DOHH2 (cell line): ENCODE measurements at regions not wholly inside any gene's neighbourhood (a gene's known extent, or its start where the extent isn't known, plus 50 kb on each side); places are given as distances from the start of the nearest gene placed in this dataset.

Source experiments
- H3F3A ChIP-seq: fragments of 200-600 bp; sonication (generic), shearing (Covaris generic); 2 replicates; pipeline ENCODE4 v1.6.0; 2016; ENCODE audit warnings: antibody characterized with exemption, mild to moderate bottlenecking; ENCODE audit not compliant: control insufficient read depth, insufficient read depth
- H3K27ac ChIP-seq: fragments of 200-600 bp; sonication (generic); 2 replicates; pipeline ENCODE4 v1.5.1; 2014; ENCODE audit warnings: low read depth, mild to moderate bottlenecking, low read length, moderate library complexity
- H3K27me3 ChIP-seq: fragments of 200-600 bp; sonication (generic); 2 replicates; pipeline ENCODE4 v1.6.1; 2014; ENCODE audit warnings: mild to moderate bottlenecking, low read length, mixed read lengths; ENCODE audit not compliant: control insufficient read depth
- H3K36me3 ChIP-seq: fragments of 200-600 bp; sonication (generic); 2 replicates; pipeline ENCODE4 v1.6.1; 2014; ENCODE audit warnings: mild to moderate bottlenecking, low read length, moderate library complexity, mixed read lengths; ENCODE audit not compliant: control insufficient read depth
- H3K4me1 ChIP-seq: fragments of 200-600 bp; sonication (generic); 2 replicates; pipeline ENCODE4 v1.6.1; 2014; ENCODE audit warnings: mild to moderate bottlenecking, low read length, mixed read lengths; ENCODE audit not compliant: control insufficient read depth
- H3K4me2 ChIP-seq: fragments of 200-600 bp; sonication (generic); 2 replicates; pipeline ENCODE4 v1.6.0; 2014; ENCODE audit warnings: mild to moderate bottlenecking, low read length, moderate library complexity
- H3K4me3 ChIP-seq: fragments of 200-600 bp; sonication (generic); 2 replicates; pipeline ENCODE4 v1.5.1; 2014; ENCODE audit warnings: mild to moderate bottlenecking, low read length, mixed read lengths
- H3K79me2 ChIP-seq: fragments of 200-600 bp; sonication (generic); 2 replicates; pipeline ENCODE4 v1.6.1; 2014; ENCODE audit warnings: mild to moderate bottlenecking, low read length, mixed read lengths; ENCODE audit not compliant: control insufficient read depth
- H3K9me2 ChIP-seq: fragments of 200-600 bp; sonication (generic); replicated peaks from 2 replicates; pipeline ENCODE4 v1.6.1; 2014; ENCODE audit warnings: mild to moderate bottlenecking, low read length, mixed read lengths; ENCODE audit not compliant: control insufficient read depth
- H3K9me3 ChIP-seq: fragments of 200-600 bp; sonication (generic); 2 replicates; pipeline ENCODE4 v1.6.1; 2014; ENCODE audit warnings: antibody characterized with exemption, low read length, mixed read lengths; ENCODE audit not compliant: control insufficient read depth, insufficient read depth
- H4K20me1 ChIP-seq: fragments of 200-600 bp; sonication (generic); 2 replicates; pipeline ENCODE4 v1.6.0; 2014; ENCODE audit warnings: low read depth, mild to moderate bottlenecking, antibody characterized with exemption, low read length, moderate library complexity; ENCODE audit not compliant: control insufficient read depth, insufficient read depth
- EZH2phosphoT487 ChIP-seq: fragments of 200-600 bp; sonication (generic); IDR thresholded peaks from 2 replicates; pipeline ENCODE4 v1.6.1; 2017; ENCODE audit warnings: borderline replicate concordance, mild to moderate bottlenecking, antibody characterized with exemption, low read length, moderate library complexity, mixed read lengths
- TF ChIP-seq, protein P1 (sequence below): fragments of 200-600 bp; sonication (generic); IDR thresholded peaks from one replicate; pipeline ENCODE4 v1.5.1; 2014; ENCODE audit warnings: antibody characterized with exemption, mild to moderate bottlenecking, low read depth, low read length; ENCODE audit not compliant: poor library complexity, severe bottlenecking

DNA sequence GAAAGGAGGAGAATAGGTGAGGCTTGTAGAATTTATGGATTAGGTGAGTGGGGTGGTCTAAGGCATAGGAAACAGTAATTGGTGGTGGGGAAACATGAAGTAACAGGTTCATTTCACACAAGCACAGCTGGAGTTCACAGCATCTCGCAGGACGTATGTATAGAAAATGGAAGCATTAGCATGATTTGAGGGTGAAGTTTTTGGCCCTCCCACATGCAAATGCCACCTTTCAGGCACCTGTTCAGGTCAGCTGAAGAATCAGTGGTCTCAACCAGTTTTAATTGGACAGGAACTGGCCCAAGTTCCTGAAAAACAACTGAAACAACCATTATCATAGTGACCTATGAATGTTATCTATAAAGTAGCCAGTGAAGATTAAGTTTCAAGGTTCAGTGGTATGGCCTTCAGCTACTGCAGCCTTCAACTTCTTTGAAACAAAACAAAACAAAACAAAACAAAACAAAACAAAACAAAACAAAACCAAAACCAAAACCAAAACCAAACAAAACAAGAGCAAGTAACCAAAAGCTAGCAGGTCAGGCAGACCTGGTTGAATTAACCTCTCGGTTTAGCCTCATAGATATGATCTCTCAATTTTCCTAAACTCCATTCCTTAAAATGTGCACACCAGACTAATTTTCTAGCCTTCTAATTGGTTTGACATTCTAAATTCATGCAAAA lies 102.1 kb upstream of the SPHKAP start:
- no peaks in the 10 kb centered on the region for H3F3A ChIP-seq
- H4K20me1 ChIP-seq, result no peaks in the 10 kb centered on the region
- no peaks in the 10 kb centered on the region for H3K9me2 ChIP-seq
- no peak overlapping the region for H3K4me2 ChIP-seq
- H3K9me3 ChIP-seq, result no peaks in the 10 kb centered on the region
- no peak overlapping the region for H3K27ac ChIP-seq
- no peaks in the 10 kb centered on the region for H3K36me3 ChIP-seq
- H3K27me3 ChIP-seq, result no peaks in the 10 kb centered on the region
- H3K4me3 ChIP-seq, result no peak overlapping the region
- no peak for TF ChIP-seq EZH2phosphoT487
- TF ChIP-seq, protein P1, sequence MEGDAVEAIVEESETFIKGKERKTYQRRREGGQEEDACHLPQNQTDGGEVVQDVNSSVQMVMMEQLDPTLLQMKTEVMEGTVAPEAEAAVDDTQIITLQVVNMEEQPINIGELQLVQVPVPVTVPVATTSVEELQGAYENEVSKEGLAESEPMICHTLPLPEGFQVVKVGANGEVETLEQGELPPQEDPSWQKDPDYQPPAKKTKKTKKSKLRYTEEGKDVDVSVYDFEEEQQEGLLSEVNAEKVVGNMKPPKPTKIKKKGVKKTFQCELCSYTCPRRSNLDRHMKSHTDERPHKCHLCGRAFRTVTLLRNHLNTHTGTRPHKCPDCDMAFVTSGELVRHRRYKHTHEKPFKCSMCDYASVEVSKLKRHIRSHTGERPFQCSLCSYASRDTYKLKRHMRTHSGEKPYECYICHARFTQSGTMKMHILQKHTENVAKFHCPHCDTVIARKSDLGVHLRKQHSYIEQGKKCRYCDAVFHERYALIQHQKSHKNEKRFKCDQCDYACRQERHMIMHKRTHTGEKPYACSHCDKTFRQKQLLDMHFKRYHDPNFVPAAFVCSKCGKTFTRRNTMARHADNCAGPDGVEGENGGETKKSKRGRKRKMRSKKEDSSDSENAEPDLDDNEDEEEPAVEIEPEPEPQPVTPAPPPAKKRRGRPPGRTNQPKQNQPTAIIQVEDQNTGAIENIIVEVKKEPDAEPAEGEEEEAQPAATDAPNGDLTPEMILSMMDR, result no peak
- no peaks in the 10 kb centered on the region for H3K4me1 ChIP-seq
- H3K79me2 ChIP-seq, result no peaks in the 10 kb centered on the region

GRCh38 chr2:228282376-228282775 lies 100.9 kb upstream of the SPHKAP start:
- no peak overlapping the region for H3K4me2 ChIP-seq
- no peaks in the 10 kb centered on the region for H3K36me3 ChIP-seq
- H4K20me1 ChIP-seq, result no peaks in the 10 kb centered on the region
- no peak overlapping the region for H3K4me3 ChIP-seq
- H3K9me3 ChIP-seq, result no peaks in the 10 kb centered on the region
- TF ChIP-seq EZH2phosphoT487, result no peak
- TF ChIP-seq, protein P1, result no peak
- no peaks in the 10 kb centered on the region for H3K27me3 ChIP-seq
- no peaks in the 10 kb centered on the region for H3F3A ChIP-seq
- no peaks in the 10 kb centered on the region for H3K9me2 ChIP-seq
- H3K4me1 ChIP-seq, result no peaks in the 10 kb centered on the region
- H3K79me2 ChIP-seq, result no peaks in the 10 kb centered on the region
- H3K27ac ChIP-seq, result no peak overlapping the region

GRCh38 chr2:228273159-228273558 lies 91.7 kb upstream of the SPHKAP start:
- Histone ChIP-seq H3K4me2 (no peak overlapping the region), H3K9me2 (no peaks in the 10 kb centered on the region), H3K27ac (no peak overlapping the region), H3K9me3 (peaks cover 3% of the 10 kb centered on the region; the same call in 1 of the 2 replicates), H3F3A (no peaks in the 10 kb centered on the region), H3K36me3 (no peaks in the 10 kb centered on the region), H3K4me3 (no peak overlapping the region), H4K20me1 (no peaks in the 10 kb centered on the region), H3K79me2 (no peaks in the 10 kb centered on the region), H3K27me3 (no peaks in the 10 kb centered on the region), H3K4me1 (no peaks in the 10 kb centered on the region)
- TF ChIP-seq, protein P1, result no peak
- no peak for TF ChIP-seq EZH2phosphoT487
